Panc1 (cell line): ENCODE measurements at regions not wholly inside any gene's neighbourhood (a gene's known extent, or its start where the extent isn't known, plus 50 kb on each side); places are given as distances from the start of the nearest gene placed in this dataset.

Experiments
- ATAC-seq: fragments of 200-7000 bp; cut with Tn5 transposase; 2 replicates; pipeline ENCODE4 v1.9.1; 2020; ENCODE audit warnings: mild to moderate bottlenecking, moderate library complexity
- BruUV-seq: library from RNA; stranded (reverse); fragments of 400-500 nt; replicated peaks from 2 replicates; lab custom pipeline; 2021; lab: Mats Ljungman, UMichigan
- CTCF ChIA-PET: fragments of 300-600 bp; sonication (Branson Sonifier 250); formaldehyde crosslinking; loops from one replicate; lab custom pipeline; 2022; ENCODE audit warnings: antibody characterized with exemption; lab: Charles Lee
- POLR2A ChIA-PET: fragments of 300-600 bp; sonication (Branson Sonifier 250); formaldehyde crosslinking; loops from one replicate; lab custom pipeline; 2022; ENCODE audit warnings: antibody characterized with exemption; lab: Charles Lee
- DNase-seq: peaks from one replicate; pipeline ENCODE4 v3.0.0-alpha.2; 2010; ENCODE audit warnings: low read depth, low spot score
- H3K27ac ChIP-seq: 2 replicates; pipeline ENCODE4 v1.5.1; 2011; ENCODE audit warnings: mild to moderate bottlenecking, low read length, inconsistent platforms
- H3K27me3 ChIP-seq: fragments of 200-500 bp; sonication (Bioruptor generic); 2 replicates; pipeline ENCODE4 v1.6.0; 2014; ENCODE audit warnings: low read length, inconsistent platforms; ENCODE audit not compliant: control insufficient read depth, insufficient read depth
- H3K36me3 ChIP-seq: fragments of 200-500 bp; sonication (Bioruptor generic); 2 replicates; pipeline ENCODE4 v1.5.1; 2014; ENCODE audit warnings: inconsistent platforms, mild to moderate bottlenecking, low read length, moderate library complexity; ENCODE audit not compliant: control insufficient read depth, insufficient read depth
- H3K4me1 ChIP-seq: 2 replicates; pipeline ENCODE4 v1.5.1; 2011; ENCODE audit warnings: inconsistent platforms, mild to moderate bottlenecking, low read length, moderate library complexity; ENCODE audit not compliant: control insufficient read depth, insufficient read depth
- H3K4me3 ChIP-seq, 2 experiments: 2 replicates each; pipeline ENCODE4 v1.5.1; 2011 to 2012; ENCODE audit warnings: low read depth in 2 of 2, low read length in 2 of 2, mild to moderate bottlenecking in 2 of 2, inconsistent platforms in 1 of 2, moderate library complexity in 1 of 2
- H3K9me3 ChIP-seq: fragments of 200-500 bp; sonication (Bioruptor generic); 2 replicates; pipeline ENCODE4 v1.5.1; 2014; ENCODE audit warnings: low read depth, mild to moderate bottlenecking, inconsistent platforms, low read length, moderate library complexity; ENCODE audit not compliant: control insufficient read depth, insufficient read depth
- CTCF ChIP-seq: fragments of 450-650 bp; IDR thresholded peaks from 2 replicates; pipeline ENCODE4 v1.5.1; 2017; ENCODE audit warnings: mild to moderate bottlenecking
- POLR2AphosphoS5 ChIP-seq: IDR thresholded peaks from 2 replicates; pipeline ENCODE4 v1.6.1; 2012; ENCODE audit warnings: mild to moderate bottlenecking, low read depth, low read length, moderate library complexity
- REST ChIP-seq, 2 experiments: IDR thresholded peaks; 2 replicates each; pipeline ENCODE4 v1.6.1; 2011 to 2012; ENCODE audit warnings: low read depth in 2 of 2, control low read depth in 1 of 2, low read length in 1 of 2, mild to moderate bottlenecking in 1 of 2, moderate library complexity in 1 of 2; ENCODE audit not compliant: insufficient read depth in 1 of 2
- SIN3A ChIP-seq: IDR thresholded peaks from 2 replicates; pipeline ENCODE4 v1.6.1; 2012; ENCODE audit warnings: low read depth, mild to moderate bottlenecking, low read length, moderate library complexity, borderline replicate concordance; ENCODE audit not compliant: insufficient read depth
- TCF7L2 ChIP-seq: IDR thresholded peaks from 2 replicates; pipeline ENCODE4 v1.6.1; 2011; ENCODE audit warnings: mild to moderate bottlenecking, low read depth, low read length, inconsistent platforms
- in situ Hi-C: cut with HindIII; loops from 2 replicates; pipeline ENCODE4 v1.10.0; 2016; ENCODE audit warnings: low sequenced_read_pairs, low pct_unique_long_range_greater_than_20kb
- intact Hi-C: fragments of 100-400 bp; cut with micrococcal nuclease; formaldehyde crosslinking; loops from one replicate; pipeline ENCODE4 v1.10.0; 2022; ENCODE audit not compliant: unreplicated experiment

- Histone ChIP-seq H3K9me3 (peaks cover 2% of the 10 kb centered on the region; the same call in 1 of the 2 replicates), H3K4me3 (no peak overlapping the region), H3K36me3 (no peaks in the 10 kb centered on the region), H3K4me1 (no peaks in the 10 kb centered on the region), H3K27me3 (no peaks in the 10 kb centered on the region), H3K27ac (no peak overlapping the region)
- CTCF ChIA-PET: interaction anchor here (0.7 kb wide), 1 partner anchor 372 kb away, joined by 4 read pairs; no protein-coding TSS in a partner anchor
- DNase-seq: no peak
- in situ Hi-C loops (no loop called here), intact Hi-C loops (no loop called here)
- POLR2A ChIA-PET: no interaction called here
- TF ChIP-seq CTCF (no peak), TCF7L2 (no peak), SIN3A (no peak), REST (IDR thresholded peaks at IDR 0.05; ENCODE audit: insufficient read depth in 1 of 2, low read depth in 2 of 2, low read length in 1 of 2) (no peak), POLR2AphosphoS5 (no peak)
- BruUV-seq: no TSS peak
- ATAC-seq: no peak
Measured at GRCh38 chr1:82762829-82763532, 962.2 kb downstream of the ADGRL2 start.

- H3K27ac ChIP-seq: no peak overlapping the region
- DNase-seq: no peak
- peaks cover 5% of the 10 kb centered on the region; the same call in 1 of the 2 replicates for H3K9me3 ChIP-seq
- no peaks in the 10 kb centered on the region for H3K4me1 ChIP-seq
- ATAC-seq: no peak
- BruUV-seq: no TSS peak
- no peak overlapping the region for H3K4me3 ChIP-seq
- H3K36me3 ChIP-seq: no peaks in the 10 kb centered on the region
- POLR2A ChIA-PET: no interaction called here
- TF ChIP-seq REST (IDR thresholded peaks at IDR 0.05; ENCODE audit: insufficient read depth in 1 of 2, low read depth in 2 of 2, low read length in 1 of 2): no peak
- no peak; the same call in 1 of the 2 replicates for TF ChIP-seq CTCF
- TF ChIP-seq TCF7L2: no peak
- TF ChIP-seq SIN3A: no peak
- TF ChIP-seq POLR2AphosphoS5: no peak
- intact Hi-C loops: no loop called here
- in situ Hi-C loops: no loop called here
- CTCF ChIA-PET: no interaction called here
- no peaks in the 10 kb centered on the region for H3K27me3 ChIP-seq
Measured at GRCh38 chr1:82759035-82759434, 958.3 kb downstream of the ADGRL2 start.
